ENCODE measurements at regions not wholly inside any gene's neighbourhood (a gene's known extent, or its start where the extent isn't known, plus 50 kb on each side); places are given as distances from the start of the nearest gene placed in this dataset.

DNA sequence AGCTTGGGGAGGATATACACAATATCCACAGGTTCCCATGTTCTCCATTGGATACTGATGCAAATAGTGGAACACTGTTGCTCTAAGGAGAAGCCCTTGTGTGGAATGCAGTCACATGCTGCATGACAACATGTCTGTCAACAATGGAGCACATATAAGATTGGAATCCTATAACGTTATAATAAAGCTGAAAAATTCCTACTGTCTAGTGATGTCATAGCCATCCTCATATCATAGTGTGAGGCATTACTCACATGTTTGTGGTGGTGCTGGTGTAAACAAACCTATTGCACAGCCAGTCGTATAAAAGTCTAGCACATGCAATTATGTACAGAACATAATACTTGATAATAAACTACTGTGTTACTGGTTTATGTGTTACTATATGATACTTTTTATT lies 394.7 kb downstream of the FBXO15 start:
- Histone ChIP-seq H2AFZ (ENCODE audit: low read length) (no peak overlapping the region), H2BK5ac (ENCODE audit: insufficient read length, low read length) (no peak overlapping the region), H3K9ac (ENCODE audit: extremely low read depth, insufficient read length, low read length) (no peak overlapping the region), H3K9me3 (ENCODE audit: control insufficient read depth, low read depth, low read length) (no peaks in the 10 kb centered on the region), H3K27me3 (ENCODE audit: insufficient read depth, low read length) (no peaks in the 10 kb centered on the region), H3K4me2 (ENCODE audit: insufficient read depth, insufficient read length, low read length) (no peak overlapping the region), H4K8ac (replicated peaks; ENCODE audit: insufficient read length, low read depth, low read length) (no peak overlapping the region), H3K4me1 (ENCODE audit: insufficient read depth, low read length) (no peaks in the 10 kb centered on the region), H3K27ac (ENCODE audit: insufficient read length, low read depth, low read length) (no peak overlapping the region), H4K20me1 (ENCODE audit: control insufficient read depth, insufficient read depth, insufficient read length) (no peaks in the 10 kb centered on the region), H2AK5ac (ENCODE audit: insufficient read length, low read length) (no peak overlapping the region), H3K14ac (ENCODE audit: insufficient read depth, low read length) (no peak overlapping the region), H2BK12ac (ENCODE audit: insufficient read length, low read depth, low read length) (no peak overlapping the region), H3K4ac (ENCODE audit: low read depth, low read length) (no peak overlapping the region), H3K23me2 (ENCODE audit: insufficient read length, low read depth, low read length, poor library complexity, severe bottlenecking) (no peaks in the 10 kb centered on the region), H2BK15ac (ENCODE audit: low read depth, low read length) (no peak overlapping the region), H2BK20ac (ENCODE audit: low read depth, low read length, poor library complexity, severe bottlenecking) (no peak overlapping the region), H3K23ac (ENCODE audit: insufficient read length, low read depth, low read length) (no peak overlapping the region), H3T11ph (ENCODE audit: low read length) (no peak overlapping the region), H2BK120ac (ENCODE audit: low read depth, low read length, poor library complexity, severe bottlenecking) (no peak overlapping the region), H4K5ac (ENCODE audit: insufficient read length, low read depth, low read length) (no peak overlapping the region), H3K56ac (ENCODE audit: insufficient read length, low read depth, low read length) (no peak overlapping the region), H3K18ac (ENCODE audit: insufficient read length, low read depth, low read length) (no peak overlapping the region), H3K79me2 (ENCODE audit: insufficient read depth, low read length) (no peaks in the 10 kb centered on the region), H3K79me1 (ENCODE audit: insufficient read depth, low read depth, low read length, poor library complexity, severe bottlenecking) (no peaks in the 10 kb centered on the region), H4K91ac (ENCODE audit: insufficient read length, low read depth, low read length) (no peak overlapping the region)
- H3K4me1 Mint-ChIP-seq = no peaks in the 10 kb centered on the region; a peak in 1 of 4 replicates
- peaks cover 1% of the 10 kb centered on the region; the same call in 1 of the 2 replicates for H3K27me3 Mint-ChIP-seq (ENCODE audit: low read depth)
- no peaks in the 10 kb centered on the region for H3K36me3 Mint-ChIP-seq (ENCODE audit: insufficient read depth in 1 of 3, low read depth in 3 of 3)
- no peak overlapping the region for H3K27ac Mint-ChIP-seq
- TF ChIP-seq CTCF (conservative IDR thresholded peaks at IDR 0.05) = no peak
- DNase-seq = no peak
- no CpG with 5 or more reads among the region's 2 CpGs for WGBS (ENCODE audit: extremely low coverage, insufficient read length, low lambda C conversion rate)
- no peaks in the 10 kb centered on the region for H3K9me3 Mint-ChIP-seq
- H3K4me3 Mint-ChIP-seq = no peak overlapping the region

Measured in H9 (cell line).